Kidney (tissue), 13 donors: ENCODE measurements at regions not wholly inside any gene's neighbourhood (a gene's known extent, or its start where the extent isn't known, plus 50 kb on each side); places are given as distances from the start of the nearest gene placed in this dataset.

ENCODE experiments used
- DNase-seq, 5 donors: peaks; one replicate each; pipeline ENCODE4 v3.0.0-alpha.2; 2013 to 2020
- FAIRE-seq: peaks from 2 replicates; lab custom pipeline; 2012; peaks lifted over from hg19 to GRCh38; lab: Jason Lieb, UNC
- H3K27ac ChIP-seq, 2 donors: one replicate each; pipeline ENCODE4 v1.7.0; 2013; ENCODE audit warnings: low read depth in 2 of 2, low read length in 2 of 2, inconsistent platforms in 1 of 2
- H3K27me3 ChIP-seq: one replicate; pipeline ENCODE4 v1.7.1; 2013; ENCODE audit warnings: low read length, inconsistent platforms; ENCODE audit not compliant: control insufficient read depth, insufficient read depth
- H3K36me3 ChIP-seq, 3 donors: one replicate each; pipeline versions ENCODE4 v1.7.0 to v1.7.1; 2013; ENCODE audit warnings: low read length in 3 of 3, control low read depth in 1 of 3, inconsistent platforms in 1 of 3; ENCODE audit not compliant: insufficient read depth in 3 of 3, control insufficient read depth in 2 of 3
- H3K4me1 ChIP-seq, 3 donors: one replicate each; pipeline versions ENCODE4 v1.7.0 to v1.7.1; 2013; ENCODE audit warnings: low read length in 3 of 3, inconsistent platforms in 1 of 3, low read depth in 1 of 3; ENCODE audit not compliant: control insufficient read depth in 2 of 3, insufficient read depth in 2 of 3
- H3K4me3 ChIP-seq, 3 donors: one replicate each; pipeline versions ENCODE4 v1.7.0 to v1.8.1; 2013; ENCODE audit warnings: low read length in 3 of 3, control low read depth in 1 of 3, inconsistent platforms in 1 of 3
- H3K9ac ChIP-seq, 3 donors: one replicate each; pipeline versions ENCODE4 v1.7.0 to v1.7.1; 2013; ENCODE audit warnings: low read length in 3 of 3, control low read depth in 1 of 3, inconsistent platforms in 1 of 3
- H3K9me3 ChIP-seq, 3 donors: one replicate each; pipeline versions ENCODE4 v1.7.0 to v1.7.1; 2013; ENCODE audit warnings: low read length in 3 of 3, control low read depth in 1 of 3, inconsistent platforms in 1 of 3; ENCODE audit not compliant: control insufficient read depth in 2 of 3, insufficient read depth in 1 of 3
- CTCF ChIP-seq: IDR thresholded peaks from 3 replicates; pipeline ENCODE4 v1.5.1; 2012; ENCODE audit warnings: mild to moderate bottlenecking, moderate library complexity, borderline replicate concordance; ENCODE audit not compliant: insufficient read depth; ENCODE audit errors: extremely low read depth
- intact Hi-C: fragments of 100-400 bp; cut with DNase I; formaldehyde crosslinking; loops from one replicate; pipeline ENCODE4 v1.11.1; 2022
- donor health status: control.
- donor health status: control.
- donor health status: control.
- donor health status: control.
- donor health status: control.
- donor health status: DM: yes; HTN: yes; CAD: no.
- donor health status: Normal renal cell carcinoma (clear cell type).

DNA sequence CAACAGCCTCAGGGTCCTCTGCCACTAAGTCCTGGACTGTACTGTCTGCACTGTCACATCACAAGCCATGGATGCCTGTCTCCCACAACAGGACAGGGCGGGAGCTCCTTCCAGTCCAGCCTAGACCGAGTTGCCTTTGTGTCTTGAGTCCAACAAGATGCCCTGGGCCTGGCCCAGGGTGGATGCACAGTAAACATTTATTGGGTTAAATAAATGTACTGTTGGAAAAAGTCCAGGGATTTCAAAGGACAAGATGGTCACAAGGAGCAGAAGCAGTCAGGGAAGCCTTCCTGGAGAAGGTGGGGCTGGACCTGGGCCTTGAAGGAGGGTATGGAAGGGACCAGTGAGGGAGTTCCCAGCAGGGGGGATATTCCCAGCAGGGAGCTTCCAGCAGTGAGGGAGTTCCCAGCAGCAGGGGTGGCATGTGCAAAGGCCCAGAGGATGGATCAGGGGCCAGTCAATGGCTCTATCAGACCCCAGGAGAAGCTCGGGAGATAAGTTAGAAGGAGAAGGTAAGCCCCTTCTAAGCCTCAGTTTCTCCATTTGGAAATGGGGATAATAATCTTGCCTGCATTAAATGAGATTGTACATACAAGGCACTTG lies 72.7 kb upstream of the NEURL1B start:
- Histone ChIP-seq H3K9me3 (no peaks in the 10 kb centered on the region), H3K4me3 (no peak overlapping the region), H3K36me3 (no peaks in the 10 kb centered on the region), H3K4me1 (no peaks in the 10 kb centered on the region), H3K27ac (no peak overlapping the region), H3K27me3 (no peaks in the 10 kb centered on the region), H3K9ac (no peak overlapping the region)
- intact Hi-C loops, result no loop called here
- DNase-seq, result peak in 1 of 5 donors; percentile 27
- no peak for FAIRE-seq
- no peak for TF ChIP-seq CTCF

DNA sequence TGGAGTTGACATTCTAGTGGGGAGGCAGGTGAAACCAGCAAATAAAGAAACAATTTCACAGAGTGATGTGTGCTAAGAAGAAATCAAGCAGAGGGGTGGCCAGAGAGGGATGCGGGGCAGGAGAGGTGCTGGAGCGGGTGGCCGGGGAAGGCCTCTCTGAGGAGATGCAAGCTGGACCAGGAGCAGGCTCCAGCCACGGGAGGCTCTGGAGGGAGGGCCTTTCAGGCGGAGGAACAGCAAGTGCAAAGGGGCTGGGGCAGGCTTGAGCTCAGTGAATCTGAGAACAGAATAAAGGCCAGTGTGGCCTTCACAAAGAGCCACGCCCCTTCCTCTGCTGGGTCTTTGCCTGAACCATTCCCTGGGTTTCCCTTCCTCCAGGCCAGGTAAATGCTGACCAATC lies 73.2 kb upstream of the NEURL1B start:
- FAIRE-seq (no peak), DNase-seq (peak in 1 of 5 donors; percentile 57)
- TF ChIP-seq CTCF, result no peak
- Histone ChIP-seq H3K9me3 (no peaks in the 10 kb centered on the region), H3K4me1 (no peaks in the 10 kb centered on the region), H3K27me3 (no peaks in the 10 kb centered on the region), H3K9ac (no peak overlapping the region), H3K36me3 (no peaks in the 10 kb centered on the region), H3K4me3 (no peak overlapping the region), H3K27ac (no peak overlapping the region)
- intact Hi-C loops, result no loop called here

- Histone ChIP-seq H3K36me3 (no peaks in the 10 kb centered on the region), H3K27ac (no peak overlapping the region), H3K27me3 (no peaks in the 10 kb centered on the region), H3K9ac (no peak overlapping the region), H3K4me1 (no peaks in the 10 kb centered on the region), H3K9me3 (no peaks in the 10 kb centered on the region), H3K4me3 (no peak overlapping the region)
- DNase-seq (peak in 1 of 5 donors; percentile 15), FAIRE-seq (no peak)
- intact Hi-C loops, result no loop called here
- TF ChIP-seq CTCF, result no peak
Observed at GRCh38 chr5:172567294-172567693, 73.8 kb upstream of the NEURL1B start.
